ENCODE measurements at regions not wholly inside any gene's neighbourhood (a gene's known extent, or its start where the extent isn't known, plus 50 kb on each side); places are given as distances from the start of the nearest gene placed in this dataset.

DNA sequence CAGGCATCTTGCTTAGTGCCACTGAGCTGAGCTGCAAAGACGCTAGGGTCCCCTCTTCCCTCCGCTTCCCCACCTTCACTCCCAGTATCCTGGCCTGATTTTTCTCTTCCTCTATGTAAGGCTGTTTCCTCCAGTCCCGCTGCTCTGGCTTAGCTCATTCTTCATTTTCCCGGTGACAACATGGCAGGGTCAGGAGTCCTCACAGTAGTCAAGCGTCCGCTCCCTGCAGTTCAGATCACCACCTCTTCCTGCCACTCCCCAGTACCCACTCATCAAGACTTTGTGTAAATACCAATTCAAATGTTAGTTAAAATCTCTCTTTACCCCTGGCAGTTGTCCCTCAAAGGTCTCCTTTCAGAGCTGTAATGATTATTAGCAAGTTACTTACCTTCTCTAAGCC lies 650.4 kb upstream of the CELF2 start:
- no peak for TF ChIP-seq RAD21 (IDR thresholded peaks at IDR 0.05; ENCODE audit: low read depth)
- TF ChIP-seq, protein P1, sequence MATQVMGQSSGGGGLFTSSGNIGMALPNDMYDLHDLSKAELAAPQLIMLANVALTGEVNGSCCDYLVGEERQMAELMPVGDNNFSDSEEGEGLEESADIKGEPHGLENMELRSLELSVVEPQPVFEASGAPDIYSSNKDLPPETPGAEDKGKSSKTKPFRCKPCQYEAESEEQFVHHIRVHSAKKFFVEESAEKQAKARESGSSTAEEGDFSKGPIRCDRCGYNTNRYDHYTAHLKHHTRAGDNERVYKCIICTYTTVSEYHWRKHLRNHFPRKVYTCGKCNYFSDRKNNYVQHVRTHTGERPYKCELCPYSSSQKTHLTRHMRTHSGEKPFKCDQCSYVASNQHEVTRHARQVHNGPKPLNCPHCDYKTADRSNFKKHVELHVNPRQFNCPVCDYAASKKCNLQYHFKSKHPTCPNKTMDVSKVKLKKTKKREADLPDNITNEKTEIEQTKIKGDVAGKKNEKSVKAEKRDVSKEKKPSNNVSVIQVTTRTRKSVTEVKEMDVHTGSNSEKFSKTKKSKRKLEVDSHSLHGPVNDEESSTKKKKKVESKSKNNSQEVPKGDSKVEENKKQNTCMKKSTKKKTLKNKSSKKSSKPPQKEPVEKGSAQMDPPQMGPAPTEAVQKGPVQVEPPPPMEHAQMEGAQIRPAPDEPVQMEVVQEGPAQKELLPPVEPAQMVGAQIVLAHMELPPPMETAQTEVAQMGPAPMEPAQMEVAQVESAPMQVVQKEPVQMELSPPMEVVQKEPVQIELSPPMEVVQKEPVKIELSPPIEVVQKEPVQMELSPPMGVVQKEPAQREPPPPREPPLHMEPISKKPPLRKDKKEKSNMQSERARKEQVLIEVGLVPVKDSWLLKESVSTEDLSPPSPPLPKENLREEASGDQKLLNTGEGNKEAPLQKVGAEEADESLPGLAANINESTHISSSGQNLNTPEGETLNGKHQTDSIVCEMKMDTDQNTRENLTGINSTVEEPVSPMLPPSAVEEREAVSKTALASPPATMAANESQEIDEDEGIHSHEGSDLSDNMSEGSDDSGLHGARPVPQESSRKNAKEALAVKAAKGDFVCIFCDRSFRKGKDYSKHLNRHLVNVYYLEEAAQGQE (IDR thresholded peaks at IDR 0.05; ENCODE audit: low read depth) = no peak
